Neuronal stem cell (in vitro differentiated cells): ENCODE measurements at regions not wholly inside any gene's neighbourhood (a gene's known extent, or its start where the extent isn't known, plus 50 kb on each side); places are given as distances from the start of the nearest gene placed in this dataset.

ENCODE experiments used
- DNase-seq: peaks from one replicate; pipeline ENCODE4 v3.0.0-alpha.2; 2013; ENCODE audit warnings: low spot score
- H2AFZ ChIP-seq: one replicate; pipeline ENCODE4 v1.6.1; 2013; ENCODE audit warnings: mild to moderate bottlenecking, low read length, inconsistent platforms
- H2AK5ac ChIP-seq: 2 replicates; pipeline ENCODE4 v1.6.1; 2013; ENCODE audit warnings: low read depth, mild to moderate bottlenecking, inconsistent platforms, low read length, moderate library complexity, mixed read lengths
- H2BK120ac ChIP-seq: 2 replicates; pipeline ENCODE4 v1.6.1; 2013; ENCODE audit warnings: low read depth, mild to moderate bottlenecking, inconsistent platforms, low read length, moderate library complexity, mixed read lengths
- H2BK12ac ChIP-seq: one replicate; pipeline ENCODE4 v1.6.1; 2013; ENCODE audit warnings: low read length, inconsistent platforms
- H2BK15ac ChIP-seq: 2 replicates; pipeline ENCODE4 v1.6.1; 2013; ENCODE audit warnings: mild to moderate bottlenecking, low read length, inconsistent platforms, mixed read lengths
- H2BK5ac ChIP-seq: one replicate; pipeline ENCODE4 v1.6.1; 2013; ENCODE audit warnings: inconsistent platforms, mild to moderate bottlenecking, low read length, moderate library complexity
- H3K14ac ChIP-seq: one replicate; pipeline ENCODE4 v1.6.1; 2013; ENCODE audit warnings: low read length, inconsistent platforms
- H3K18ac ChIP-seq: 2 replicates; pipeline ENCODE4 v1.6.1; 2013; ENCODE audit warnings: low read length, inconsistent platforms
- H3K23ac ChIP-seq: 2 replicates; pipeline ENCODE4 v1.6.1; 2013; ENCODE audit warnings: low read depth, mild to moderate bottlenecking, mixed read lengths, low read length, inconsistent platforms; ENCODE audit not compliant: poor library complexity
- H3K27ac ChIP-seq: replicated peaks from 3 replicates; pipeline ENCODE4 v1.5.1; 2013; ENCODE audit warnings: low read length, inconsistent platforms
- H3K27me3 ChIP-seq, 3 experiments: 2 replicates each; pipeline ENCODE4 v1.6.1; 2013; ENCODE audit warnings: low read length in 3 of 3, mild to moderate bottlenecking in 2 of 3, inconsistent platforms in 1 of 3, low read depth in 1 of 3, mixed read lengths in 1 of 3, moderate library complexity in 1 of 3; ENCODE audit not compliant: control insufficient read depth in 3 of 3, insufficient read depth in 3 of 3
- H3K36me3 ChIP-seq, 2 donors: replicated peaks in 1 of 2; 2 replicates each; pipeline ENCODE4 v1.6.1; 2013; ENCODE audit warnings: low read length in 2 of 2; ENCODE audit not compliant: control insufficient read depth in 2 of 2, insufficient read depth in 2 of 2
- H3K4ac ChIP-seq: 2 replicates; pipeline ENCODE4 v1.6.1; 2013; ENCODE audit warnings: inconsistent platforms, mild to moderate bottlenecking, low read length, moderate library complexity
- H3K4me1 ChIP-seq, 2 donors: 1 replicate in 1 of 2; 2 replicates in 1 of 2; pipeline ENCODE4 v1.6.1; 2013; ENCODE audit warnings: low read length in 2 of 2, low read depth in 1 of 2; ENCODE audit not compliant: control insufficient read depth in 2 of 2, insufficient read depth in 1 of 2
- H3K4me2 ChIP-seq: one replicate; pipeline ENCODE4 v1.6.1; 2013; ENCODE audit warnings: mild to moderate bottlenecking, low read length, inconsistent platforms; ENCODE audit not compliant: insufficient read depth, poor library complexity, severe bottlenecking
- H3K4me3 ChIP-seq, 2 donors: 2 replicates each; pipeline ENCODE4 v1.5.1; 2013; ENCODE audit warnings: low read length in 2 of 2, mild to moderate bottlenecking in 2 of 2, inconsistent platforms in 1 of 2, moderate library complexity in 1 of 2
- H3K79me1 ChIP-seq: one replicate; pipeline ENCODE4 v1.6.1; 2013; ENCODE audit warnings: low read depth, mild to moderate bottlenecking, inconsistent platforms, low read length, moderate library complexity
- H3K9ac ChIP-seq: one replicate; pipeline ENCODE4 v1.6.1; 2013; ENCODE audit warnings: mild to moderate bottlenecking, low read depth, low read length, inconsistent platforms; ENCODE audit not compliant: poor library complexity
- H3K9me3 ChIP-seq, 2 donors: replicated peaks in 1 of 2; 2 replicates each; pipeline versions ENCODE3 to v1.6.1; 2013; ENCODE audit warnings: low read length in 2 of 2, mild to moderate bottlenecking in 2 of 2, inconsistent platforms in 1 of 2, low read depth in 1 of 2, mixed read lengths in 1 of 2, moderate library complexity in 1 of 2; ENCODE audit not compliant: control insufficient read depth in 2 of 2, insufficient read depth in 1 of 2
- H4K8ac ChIP-seq: one replicate; pipeline ENCODE4 v1.6.1; 2013; ENCODE audit warnings: low read depth, mild to moderate bottlenecking, inconsistent platforms, low read length, moderate library complexity
- H4K91ac ChIP-seq: one replicate; pipeline ENCODE4 v1.6.1; 2013; ENCODE audit warnings: low read length, low read depth, mild to moderate bottlenecking, inconsistent platforms; ENCODE audit not compliant: poor library complexity
- WGBS, 2 donors: extraction: QIAGEN DNeasy Blood & Tissue Kit; methylation state at CpG; one replicate each; pipeline ENCODE4 v1.1.7; 2013; ENCODE audit warnings: missing lambda C conversion rate in 2 of 2, mixed read lengths in 1 of 2; ENCODE audit not compliant: insufficient read length in 2 of 2, insufficient replicate concordance in 1 of 2; ENCODE audit errors: extremely low coverage in 2 of 2; 5-methylcytosine and 5-hydroxymethylcytosine counted together

DNA sequence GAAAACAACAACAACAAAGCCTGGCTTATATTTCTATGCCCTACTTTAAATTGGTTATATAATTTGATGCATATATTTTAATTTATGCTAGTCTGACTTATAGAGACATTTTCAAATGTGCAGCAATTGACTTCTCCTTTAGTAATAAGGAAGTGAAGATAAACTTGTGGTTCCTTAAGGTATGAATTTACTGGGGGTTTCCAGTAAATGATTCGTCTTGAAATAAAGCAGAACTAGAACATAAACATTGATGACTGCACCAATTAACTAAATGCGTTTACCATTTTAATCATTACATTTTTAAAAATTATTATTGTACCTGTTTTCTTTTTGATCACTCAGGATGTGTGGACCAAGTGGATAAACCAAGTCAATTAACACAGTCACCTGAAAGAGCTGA, 99.6 kb upstream of the CCSER1 start:
- H3K4me2 ChIP-seq, result no peak overlapping the region
- no peak for DNase-seq
- H3K36me3 ChIP-seq, result no peaks in the 10 kb centered on the region
- no peak overlapping the region for H3K23ac ChIP-seq
- no peaks in the 10 kb centered on the region for H3K27me3 ChIP-seq
- no peak overlapping the region for H2AK5ac ChIP-seq
- no peak overlapping the region for H2BK120ac ChIP-seq
- no peak overlapping the region for H3K27ac ChIP-seq
- H3K4me3 ChIP-seq, result no peak overlapping the region
- no peak overlapping the region for H4K91ac ChIP-seq
- no peak overlapping the region for H2AFZ ChIP-seq
- H3K9ac ChIP-seq, result no peak overlapping the region
- peaks cover 0 to 4% of the 10 kb centered on the region in 2 donors for H3K4me1 ChIP-seq
- no peak overlapping the region for H4K8ac ChIP-seq
- no peak overlapping the region for H3K18ac ChIP-seq
- H3K9me3 ChIP-seq, result no peaks in the 10 kb centered on the region
- no peak overlapping the region for H3K14ac ChIP-seq
- no peaks in the 10 kb centered on the region for H3K79me1 ChIP-seq
- no CpG with 5 or more reads among the region's 2 CpGs for WGBS, 2 donors
- H2BK12ac ChIP-seq, result no peak overlapping the region
- no peak overlapping the region for H3K4ac ChIP-seq
- H2BK15ac ChIP-seq, result no peak overlapping the region
- no peak overlapping the region for H2BK5ac ChIP-seq

DNA sequence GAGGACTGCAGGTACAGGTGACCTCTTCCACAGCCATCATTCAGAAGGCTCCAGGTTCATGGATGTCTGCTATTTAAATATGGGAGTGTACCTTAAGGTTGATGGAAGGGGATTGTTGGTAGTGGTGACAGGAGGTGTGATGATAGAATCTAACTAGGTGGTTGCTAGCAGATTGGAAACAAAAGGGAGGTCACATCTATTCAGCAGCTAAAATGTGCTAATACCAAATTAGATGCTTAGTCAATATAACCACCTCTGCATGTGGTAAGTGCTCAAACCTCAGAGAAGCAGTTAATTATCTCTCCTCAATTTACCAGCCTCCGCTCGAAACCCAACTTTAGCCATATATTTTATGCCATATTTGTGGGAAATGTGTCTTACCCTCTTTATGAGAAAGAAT, 98.7 kb upstream of the CCSER1 start:
- H2BK5ac ChIP-seq, result no peak overlapping the region

DNA sequence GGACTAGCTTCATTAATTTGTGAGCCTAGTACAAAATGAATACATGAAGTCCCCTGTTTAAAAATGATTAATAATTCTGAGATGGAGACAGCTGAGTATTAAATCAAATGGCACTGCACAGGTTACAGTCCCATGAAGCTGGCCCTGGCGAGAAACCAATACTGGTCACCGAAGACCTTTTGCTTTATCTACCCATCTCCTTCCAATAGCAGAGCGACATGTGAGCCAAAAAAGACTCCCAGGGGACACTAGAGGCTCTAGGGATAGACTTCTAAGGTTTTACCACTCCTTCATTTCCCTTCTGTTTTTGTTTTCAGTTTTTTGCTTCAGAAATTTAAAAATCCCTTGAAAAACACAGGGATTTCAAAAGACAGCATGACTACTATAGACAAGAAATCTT, 97.0 kb upstream of the CCSER1 start:
- H3K23ac ChIP-seq, result no peak overlapping the region
- H2BK12ac ChIP-seq, result no peak overlapping the region
- H3K14ac ChIP-seq, result no peak overlapping the region
- H3K79me1 ChIP-seq, result no peaks in the 10 kb centered on the region
- no peak overlapping the region for H3K18ac ChIP-seq
- no peak overlapping the region for H3K4me3 ChIP-seq
- no peak for DNase-seq
- no CpG with 5 or more reads among the region's 3 CpGs for WGBS, 2 donors
- no peaks in the 10 kb centered on the region for H3K9me3 ChIP-seq
- H3K27ac ChIP-seq, result no peak overlapping the region
- peaks cover 0 to 4% of the 10 kb centered on the region in 2 donors for H3K4me1 ChIP-seq
- no peak overlapping the region for H3K4ac ChIP-seq
- H2AFZ ChIP-seq, result no peak overlapping the region
- no peak overlapping the region for H3K9ac ChIP-seq
- no peak overlapping the region for H2AK5ac ChIP-seq
- H4K8ac ChIP-seq, result no peak overlapping the region
- H3K4me2 ChIP-seq, result no peak overlapping the region
- H2BK5ac ChIP-seq, result no peak overlapping the region
- no peaks in the 10 kb centered on the region for H3K36me3 ChIP-seq
- H2BK15ac ChIP-seq, result no peak overlapping the region
- H3K27me3 ChIP-seq, result no peaks in the 10 kb centered on the region
- H4K91ac ChIP-seq, result no peak overlapping the region
- no peak overlapping the region for H2BK120ac ChIP-seq

More for the DNA sequence above, 98.7 kb upstream of the CCSER1 start:
- Histone ChIP-seq H3K4me1 (peaks cover 0 to 4% of the 10 kb centered on the region in 2 donors), H3K4me3 (no peak overlapping the region), H3K27me3 (no peaks in the 10 kb centered on the region), H3K4ac (no peak overlapping the region), H3K9ac (no peak overlapping the region), H3K14ac (no peak overlapping the region), H3K27ac (no peak overlapping the region), H3K79me1 (no peaks in the 10 kb centered on the region), H3K4me2 (no peak overlapping the region), H3K18ac (no peak overlapping the region), H2AFZ (no peak overlapping the region), H3K23ac (no peak overlapping the region), H4K91ac (no peak overlapping the region), H2BK15ac (no peak overlapping the region), H2BK120ac (no peak overlapping the region), H2BK12ac (no peak overlapping the region), H3K36me3 (no peaks in the 10 kb centered on the region), H3K9me3 (no peaks in the 10 kb centered on the region), H4K8ac (no peak overlapping the region), H2AK5ac (no peak overlapping the region)
- WGBS, 2 donors, result no CpG with 5 or more reads among the region's 2 CpGs
- no peak for DNase-seq

DNA sequence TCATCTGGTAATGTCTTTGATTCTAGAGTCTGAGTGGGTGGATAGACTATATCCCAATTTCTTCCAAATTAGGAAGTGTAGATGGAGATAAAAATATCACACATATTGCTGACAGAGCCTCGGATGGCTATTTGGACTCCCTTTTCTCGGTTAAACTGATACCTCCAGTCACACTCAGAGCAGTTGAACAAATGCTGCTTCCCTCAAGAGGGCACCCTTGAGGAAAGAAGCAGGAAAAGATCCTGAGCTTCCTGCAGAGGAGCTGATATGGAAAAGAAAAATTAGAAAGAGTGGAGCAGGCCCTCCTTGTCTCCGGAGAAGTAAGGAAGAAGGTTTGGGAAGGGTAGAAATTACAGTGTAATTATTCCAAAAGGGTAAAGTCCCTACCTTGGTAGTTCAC, 96.2 kb upstream of the CCSER1 start:
- Histone ChIP-seq H2BK15ac (no peak overlapping the region), H3K4ac (no peak overlapping the region), H3K18ac (no peak overlapping the region), H3K79me1 (no peaks in the 10 kb centered on the region), H2BK120ac (no peak overlapping the region), H3K9ac (no peak overlapping the region), H3K9me3 (no peaks in the 10 kb centered on the region), H2BK5ac (no peak overlapping the region), H4K91ac (no peak overlapping the region), H3K4me1 (peaks cover 0 to 4% of the 10 kb centered on the region in 2 donors), H3K14ac (no peak overlapping the region), H2AFZ (peak overlapping the region; percentile 53), H2BK12ac (no peak overlapping the region), H3K23ac (no peak overlapping the region), H3K4me3 (no peak overlapping the region), H3K27me3 (no peaks in the 10 kb centered on the region), H2AK5ac (no peak overlapping the region), H3K27ac (no peak overlapping the region), H3K4me2 (no peak overlapping the region), H4K8ac (no peak overlapping the region), H3K36me3 (no peaks in the 10 kb centered on the region)
- WGBS, 2 donors, result no CpG with 5 or more reads among the region's 3 CpGs
- DNase-seq, result no peak
